ENCODE measurements at regions not wholly inside any gene's neighbourhood (a gene's known extent, or its start where the extent isn't known, plus 50 kb on each side); places are given as distances from the start of the nearest gene placed in this dataset.

- no peak for DNase-seq (ENCODE audit: low read depth)
- H3K4me3 ChIP-seq (ENCODE audit: low read depth, low read length), result no peak overlapping the region
- no peak for TF ChIP-seq CTCF (IDR thresholded peaks at IDR 0.05; ENCODE audit: insufficient read depth, low read length)
Observed at GRCh38 chr1:22241250-22241649, 98.4 kb upstream of the WNT4 start.

- DNase-seq (ENCODE audit: low read depth), result no peak
- no peak overlapping the region for H3K4me3 ChIP-seq (ENCODE audit: low read depth, low read length)
- TF ChIP-seq CTCF (IDR thresholded peaks at IDR 0.05; ENCODE audit: insufficient read depth, low read length), result no peak
Observed at GRCh38 chr1:22241811-22242210, 98.9 kb upstream of the WNT4 start.

- no peak for TF ChIP-seq CTCF (IDR thresholded peaks at IDR 0.05; ENCODE audit: insufficient read depth, low read length)
Observed at GRCh38 chr1:22245100-22245650, 102.3 kb upstream of the WNT4 start.

GRCh38 chr1:22245726-22246125 lies 102.8 kb upstream of the WNT4 start:
- DNase-seq (ENCODE audit: low read depth), result no peak
- no peak overlapping the region for H3K4me3 ChIP-seq (ENCODE audit: low read depth, low read length)
- no peak for TF ChIP-seq CTCF (IDR thresholded peaks at IDR 0.05; ENCODE audit: insufficient read depth, low read length)

More at GRCh38 chr1:22245100-22245650, 102.3 kb upstream of the WNT4 start:
- no peak for DNase-seq (ENCODE audit: low read depth)
- H3K4me3 ChIP-seq (ENCODE audit: low read depth, low read length), result no peak overlapping the region

- no peak for TF ChIP-seq CTCF (IDR thresholded peaks at IDR 0.05; ENCODE audit: insufficient read depth, low read length)
- no peak for DNase-seq (ENCODE audit: low read depth)
- H3K4me3 ChIP-seq (ENCODE audit: low read depth, low read length), result no peak overlapping the region
Observed at GRCh38 chr1:22246755-22247480, 104.0 kb upstream of the WNT4 start.

- no peak overlapping the region for H3K4me3 ChIP-seq (ENCODE audit: low read depth, low read length)
- DNase-seq (ENCODE audit: low read depth), result no peak
- no peak for TF ChIP-seq CTCF (IDR thresholded peaks at IDR 0.05; ENCODE audit: insufficient read depth, low read length)
Observed at GRCh38 chr1:22247527-22248245, 104.8 kb upstream of the WNT4 start.

All from fibroblast of the aortic adventitia (primary cell).